ENCODE measurements at regions not wholly inside any gene's neighbourhood (a gene's known extent, or its start where the extent isn't known, plus 50 kb on each side); places are given as distances from the start of the nearest gene placed in this dataset.

- ChIA-PET POLR2A (no interaction called here), CTCF (no interaction called here)
These were observed 80.1 kb upstream of the CXADR start for GRCh38 chr21:17432732-17433057.

- CTCF ChIA-PET: no interaction called here
These were observed 79.1 kb upstream of the CXADR start for GRCh38 chr21:17433730-17434129.

GRCh38 chr21:17435565-17436543 lies 77.0 kb upstream of the CXADR start:
- POLR2A ChIA-PET: no interaction called here
- CTCF ChIA-PET: no interaction called here

More at GRCh38 chr21:17433730-17434129, 79.1 kb upstream of the CXADR start:
- POLR2A ChIA-PET: no interaction called here

- CTCF ChIA-PET: no interaction called here
- POLR2A ChIA-PET: no interaction called here
These were observed 76.2 kb upstream of the CXADR start for GRCh38 chr21:17436626-17437111.

- CTCF ChIA-PET: no interaction called here
- POLR2A ChIA-PET: no interaction called here
These were observed 74.2 kb upstream of the CXADR start for GRCh38 chr21:17438635-17439034.

- ChIA-PET POLR2A (no interaction called here), CTCF (no interaction called here)
These were observed 71.9 kb upstream of the CXADR start for GRCh38 chr21:17440969-17441368.

- ChIA-PET CTCF (no interaction called here), POLR2A (no interaction called here)
These were observed 71.5 kb upstream of the CXADR start for GRCh38 chr21:17441370-17441769.

GRCh38 chr21:17442165-17442564 lies 70.7 kb upstream of the CXADR start:
- POLR2A ChIA-PET: no interaction called here

GRCh38 chr21:17444828-17445227 lies 68.0 kb upstream of the CXADR start:
- CTCF ChIA-PET: no interaction called here
- POLR2A ChIA-PET: no interaction called here

More at GRCh38 chr21:17442165-17442564, 70.7 kb upstream of the CXADR start:
- CTCF ChIA-PET: no interaction called here

GRCh38 chr21:17446737-17447136 lies 66.1 kb upstream of the CXADR start:
- ChIA-PET POLR2A (no interaction called here), CTCF (no interaction called here)

GRCh38 chr21:17449701-17450100 lies 63.1 kb upstream of the CXADR start:
- ChIA-PET POLR2A (no interaction called here), CTCF (no interaction called here)

GRCh38 chr21:17451364-17451891 lies 61.4 kb upstream of the CXADR start:
- ChIA-PET CTCF (no interaction called here), POLR2A (no interaction called here)

- ChIA-PET CTCF (interaction anchor here (0.7 kb wide), 1 partner anchor 1142 kb away, joined by 3 read pairs; no protein-coding TSS in a partner anchor), POLR2A (no interaction called here)
These were observed 58.4 kb upstream of the CXADR start for GRCh38 chr21:17454315-17455027.

GRCh38 chr21:17455028-17455353 lies 57.9 kb upstream of the CXADR start:
- CTCF ChIA-PET: interaction anchor here (0.6 kb wide), 1 partner anchor 456 kb away, joined by 3 read pairs; no protein-coding TSS in a partner anchor
- POLR2A ChIA-PET: no interaction called here

GRCh38 chr21:17455451-17455850 lies 57.4 kb upstream of the CXADR start:
- CTCF ChIA-PET: interaction anchor here (0.6 kb wide), 1 partner anchor 456 kb away, joined by 3 read pairs; no protein-coding TSS in a partner anchor
- POLR2A ChIA-PET: no interaction called here

- ChIA-PET CTCF (no interaction called here), POLR2A (interaction anchor here (0.6 kb wide), 1 partner anchor 390 kb away, joined by 5 read pairs; no protein-coding TSS in a partner anchor)
These were observed 54.6 kb upstream of the CXADR start for GRCh38 chr21:17458279-17458678.

GRCh38 chr21:17460094-17460493 lies 52.7 kb upstream of the CXADR start:
- ChIA-PET CTCF (no interaction called here), POLR2A (no interaction called here)

GRCh38 chr21:17461014-17461413 lies 51.8 kb upstream of the CXADR start:
- ChIA-PET CTCF (no interaction called here), POLR2A (no interaction called here)

GRCh38 chr21:17461582-17461981 lies 51.3 kb upstream of the CXADR start:
- ChIA-PET POLR2A (no interaction called here), CTCF (no interaction called here)

- ChIA-PET CTCF (no interaction called here), POLR2A (no interaction called here)
These were observed 50.4 kb upstream of the CXADR start for GRCh38 chr21:17462276-17462981.

All from activated CD8-positive, alpha-beta memory T cell treated with anti-CD3 and anti-CD28 coated beads for 36 hours (primary cell).